ENCODE measurements at regions not wholly inside any gene's neighbourhood (a gene's known extent, or its start where the extent isn't known, plus 50 kb on each side); places are given as distances from the start of the nearest gene placed in this dataset.
A peak's percentile ranks its signal among the peaks of the same experiment; 100 is the strongest.

GRCh38 chr13:60976367-60976766 is 439.3 kb downstream of the PCDH20 start:
- H3K4me1 ChIP-seq: peaks cover 0 to 5% (median 0%) of the 10 kb centered on the region in 12 donors
- DNase-seq: no peak
- TF ChIP-seq POLR2A (IDR thresholded peaks at IDR 0.05) (no peak), CTCF (IDR thresholded peaks at IDR 0.05) (no peak)
- no peaks in the 10 kb centered on the region for H3K27me3 ChIP-seq
- no peaks in the 10 kb centered on the region for H3K36me3 ChIP-seq
- no peak overlapping the region for H3K27ac ChIP-seq
- ATAC-seq: peak in 3 of 4 donors; percentile 45 to 77 (median 65)
- H3K9me3 ChIP-seq: peaks cover 0 to 22% (median 0%) of the 10 kb centered on the region in 12 donors
- no peak overlapping the region for H3K4me3 ChIP-seq
- intact Hi-C loops (cut with DNase I): loop anchor here in 1 of 10 donors (10.0 kb wide), 1 partner anchor 188 kb away; no protein-coding TSS in a partner anchor

- intact Hi-C loops (cut with DNase I): loop anchor here in 1 of 10 donors (10.0 kb wide), 1 partner anchor 191 kb away; no protein-coding TSS in a partner anchor
- 32 to 47% (median 39%) methylated on average over 1 of the region's 1 CpG for WGBS, 4 donors
These were observed 441.4 kb downstream of the PCDH20 start for GRCh38 chr13:60974296-60974695.

GRCh38 chr13:60973529-60973928 is 442.1 kb downstream of the PCDH20 start:
- no peaks in the 10 kb centered on the region for H3K27me3 ChIP-seq
- H3K4me3 ChIP-seq: no peak overlapping the region
- 43 to 76% (median 65%) methylated on average over 6 of the region's 6 CpGs for WGBS, 4 donors
- no peak for DNase-seq
- no peaks in the 10 kb centered on the region for H3K36me3 ChIP-seq
- no peak for TF ChIP-seq CTCF (IDR thresholded peaks at IDR 0.05)
- TF ChIP-seq POLR2A (IDR thresholded peaks at IDR 0.05): no peak
- H3K4me1 ChIP-seq: peaks cover 0 to 11% (median 0%) of the 10 kb centered on the region in 12 donors
- peaks cover 0 to 10% (median 0%) of the 10 kb centered on the region in 12 donors for H3K9me3 ChIP-seq
- no peak for ATAC-seq
- intact Hi-C loops (cut with DNase I): loop anchor here in 1 of 10 donors (10.0 kb wide), 1 partner anchor 191 kb away; no protein-coding TSS in a partner anchor
- H3K27ac ChIP-seq: no peak overlapping the region

More at GRCh38 chr13:60974296-60974695, 441.4 kb downstream of the PCDH20 start:
- ATAC-seq (no peak), DNase-seq (no peak)
- no peak overlapping the region for H3K4me3 ChIP-seq
- H3K36me3 ChIP-seq: no peaks in the 10 kb centered on the region
- H3K9me3 ChIP-seq: peaks cover 0 to 10% (median 0%) of the 10 kb centered on the region in 12 donors
- H3K27me3 ChIP-seq: no peaks in the 10 kb centered on the region
- TF ChIP-seq POLR2A (IDR thresholded peaks at IDR 0.05): no peak
- TF ChIP-seq CTCF (IDR thresholded peaks at IDR 0.05): no peak
- no peak overlapping the region for H3K27ac ChIP-seq
- H3K4me1 ChIP-seq: peaks cover 0 to 11% (median 0%) of the 10 kb centered on the region in 12 donors

- WGBS, 4 donors: 62 to 74% (median 66%) methylated on average over 4 of the region's 4 CpGs
- Histone ChIP-seq H3K27ac (no peak overlapping the region), H3K9me3 (peaks cover 0 to 10% (median 0%) of the 10 kb centered on the region in 12 donors), H3K27me3 (no peaks in the 10 kb centered on the region), H3K4me3 (no peak overlapping the region), H3K4me1 (peaks cover 0 to 11% (median 0%) of the 10 kb centered on the region in 12 donors), H3K36me3 (no peaks in the 10 kb centered on the region)
- ATAC-seq (no peak), DNase-seq (no peak)
- TF ChIP-seq POLR2A (IDR thresholded peaks at IDR 0.05): no peak
- TF ChIP-seq CTCF (IDR thresholded peaks at IDR 0.05): no peak
- intact Hi-C loops (cut with DNase I): loop anchor here in 1 of 10 donors (10.0 kb wide), 1 partner anchor 194 kb away; no protein-coding TSS in a partner anchor
These were observed 444.9 kb downstream of the PCDH20 start for GRCh38 chr13:60970736-60971135.

All from heart left ventricle (tissue), 16 donors.